OCI-LY7 (cell line): ENCODE measurements at regions not wholly inside any gene's neighbourhood (a gene's known extent, or its start where the extent isn't known, plus 50 kb on each side); places are given as distances from the start of the nearest gene placed in this dataset.

Experiments used
- BruUV-seq: library from RNA; stranded (reverse); fragments of 400-500 nt; replicated peaks from 2 replicates; lab custom pipeline; 2021; lab: Mats Ljungman, UMichigan
- CTCF ChIA-PET: fragments of 300-600 bp; sonication (Branson Sonifier 250); formaldehyde crosslinking; loops from one replicate; lab custom pipeline; 2022; ENCODE audit warnings: antibody characterized with exemption; ENCODE audit not compliant: unreplicated experiment; lab: Charles Lee
- POLR2A ChIA-PET: fragments of 300-600 bp; sonication (Branson Sonifier 250); formaldehyde crosslinking; loops from one replicate; lab custom pipeline; 2022; ENCODE audit warnings: antibody characterized with exemption; lab: Charles Lee
- DNase-seq: peaks from one replicate; pipeline ENCODE4 v3.0.0-alpha.2; 2015; ENCODE audit warnings: low spot score
- H2AFZ ChIP-seq: fragments of 200-600 bp; sonication (generic), shearing (Covaris generic); 2 replicates; pipeline ENCODE4 v1.6.1; 2014; ENCODE audit warnings: mild to moderate bottlenecking, antibody characterized with exemption, low read length, moderate library complexity
- H3K27ac ChIP-seq: fragments of 200-600 bp; sonication (generic); 2 replicates; pipeline ENCODE4 v1.5.1; 2014; ENCODE audit warnings: mixed run types, low read depth, mild to moderate bottlenecking, moderate library complexity, low read length, inconsistent platforms; ENCODE audit not compliant: poor library complexity, severe bottlenecking
- H3K36me3 ChIP-seq: fragments of 200-600 bp; sonication (generic); 2 replicates; pipeline ENCODE4 v1.6.1; 2014; ENCODE audit warnings: mild to moderate bottlenecking, antibody characterized with exemption, low read length, moderate library complexity, mixed read lengths; ENCODE audit not compliant: insufficient read depth
- H3K4me1 ChIP-seq: fragments of 200-600 bp; sonication (generic); 2 replicates; pipeline ENCODE4 v1.5.1; 2014; ENCODE audit warnings: mild to moderate bottlenecking, low read length; ENCODE audit not compliant: insufficient read depth, poor library complexity, severe bottlenecking
- H3K4me2 ChIP-seq: fragments of 200-600 bp; sonication (generic); 2 replicates; pipeline ENCODE4 v1.6.1; 2014; ENCODE audit warnings: mild to moderate bottlenecking, low read length
- H3K4me3 ChIP-seq: fragments of 200-600 bp; sonication (generic); 2 replicates; pipeline ENCODE4 v1.5.1; 2014; ENCODE audit warnings: mild to moderate bottlenecking, low read depth, low read length; ENCODE audit not compliant: poor library complexity, severe bottlenecking
- H3K79me2 ChIP-seq: fragments of 200-600 bp; sonication (generic); 2 replicates; pipeline ENCODE4 v1.6.1; 2016; ENCODE audit warnings: low read depth, mild to moderate bottlenecking, low read length, moderate library complexity, mixed read lengths; ENCODE audit not compliant: insufficient read depth
- H3K9me2 ChIP-seq: fragments of 200-600 bp; sonication (generic); 2 replicates; pipeline ENCODE4 v1.6.1; 2016; ENCODE audit warnings: mild to moderate bottlenecking, low read length, mixed read lengths; ENCODE audit not compliant: insufficient read depth
- H3K9me3 ChIP-seq: fragments of 200-600 bp; sonication (generic); 2 replicates; pipeline ENCODE4 v1.6.1; 2014; ENCODE audit warnings: mild to moderate bottlenecking, mixed run types, low read length, mixed read lengths
- H4K20me1 ChIP-seq: fragments of 200-600 bp; sonication (generic); 2 replicates; pipeline ENCODE4 v1.6.1; 2014; ENCODE audit warnings: mild to moderate bottlenecking, antibody characterized with exemption, low read length, moderate library complexity, mixed read lengths; ENCODE audit not compliant: insufficient read depth
- CTCF ChIP-seq: fragments of 200-600 bp; sonication (generic); conservative IDR thresholded peaks from 2 replicates; pipeline ENCODE4 v1.5.1; 2014; ENCODE audit warnings: mild to moderate bottlenecking, antibody characterized with exemption, low read length, moderate library complexity, mixed read lengths
- EZH2phosphoT487 ChIP-seq: fragments of 200-600 bp; sonication (generic); IDR thresholded peaks from 2 replicates; pipeline ENCODE4 v1.6.1; 2018; ENCODE audit warnings: low read depth, borderline replicate concordance, mild to moderate bottlenecking, mixed run types, antibody characterized with exemption, low read length, moderate library complexity, mixed read lengths
- intact Hi-C: fragments of 100-400 bp; cut with micrococcal nuclease; formaldehyde crosslinking; loops from one replicate; pipeline ENCODE4 v1.10.0; 2022; ENCODE audit not compliant: unreplicated experiment

DNA sequence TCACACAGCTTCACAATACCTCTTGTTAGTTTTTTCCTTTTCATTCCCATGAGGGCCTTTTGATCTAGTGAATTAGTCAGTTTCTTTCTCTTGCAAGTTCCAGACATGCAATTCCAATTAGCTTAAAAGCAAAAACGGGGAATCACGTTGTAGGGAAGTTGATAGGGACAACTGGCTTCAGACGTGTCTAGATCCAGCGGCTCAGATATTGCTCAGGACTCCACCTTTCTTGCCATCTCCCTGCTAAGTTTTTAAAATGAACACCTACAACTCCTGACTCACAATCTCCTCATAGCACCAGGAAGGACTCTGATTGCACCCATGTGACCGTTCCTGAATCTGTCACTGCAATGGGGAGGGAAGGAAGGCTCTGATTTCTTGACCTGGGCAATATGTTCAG lies 63.8 kb upstream of the ARHGAP29 start:
- H4K20me1 ChIP-seq = no peaks in the 10 kb centered on the region
- no peak overlapping the region for H3K4me2 ChIP-seq
- DNase-seq = no peak
- no peaks in the 10 kb centered on the region for H3K9me3 ChIP-seq
- POLR2A ChIA-PET = no interaction called here
- H3K79me2 ChIP-seq = no peaks in the 10 kb centered on the region
- H2AFZ ChIP-seq = no peak overlapping the region
- intact Hi-C loops = no loop called here
- no TSS peak for BruUV-seq
- CTCF ChIA-PET = no interaction called here
- H3K9me2 ChIP-seq = no peaks in the 10 kb centered on the region
- no peak overlapping the region for H3K27ac ChIP-seq
- H3K4me3 ChIP-seq = no peak overlapping the region
- H3K36me3 ChIP-seq = no peaks in the 10 kb centered on the region
- H3K4me1 ChIP-seq = no peaks in the 10 kb centered on the region
- TF ChIP-seq CTCF (no peak), EZH2phosphoT487 (no peak)

DNA sequence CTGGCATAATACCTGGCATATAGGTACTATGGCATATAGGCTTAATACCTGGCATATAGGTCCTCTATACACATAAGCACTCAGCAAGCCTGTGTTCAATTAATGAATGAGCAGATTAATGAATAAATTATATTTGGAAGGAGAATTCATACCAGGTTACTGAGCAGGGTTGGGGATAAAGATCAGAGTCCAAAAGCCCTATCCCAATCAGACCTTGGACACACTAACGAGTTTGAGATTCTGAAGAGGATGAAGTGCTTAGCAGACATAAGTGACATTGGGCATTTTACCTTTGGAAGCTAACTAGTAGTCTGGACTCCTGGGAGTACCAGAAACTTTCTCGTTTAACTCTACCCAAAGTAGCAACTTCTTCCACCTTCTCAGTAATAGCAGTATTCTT lies 63.3 kb upstream of the ARHGAP29 start:
- Histone ChIP-seq H3K9me2 (no peaks in the 10 kb centered on the region), H3K4me2 (no peak overlapping the region), H3K4me3 (no peak overlapping the region), H3K27ac (no peak overlapping the region), H4K20me1 (no peaks in the 10 kb centered on the region), H3K36me3 (no peaks in the 10 kb centered on the region), H3K79me2 (no peaks in the 10 kb centered on the region), H3K9me3 (no peaks in the 10 kb centered on the region), H2AFZ (no peak overlapping the region), H3K4me1 (no peaks in the 10 kb centered on the region)
- POLR2A ChIA-PET = interaction anchor here (1.1 kb wide), 1 partner anchor 31 kb away, joined by 4 read pairs; no protein-coding TSS in a partner anchor
- CTCF ChIA-PET = no interaction called here
- no TSS peak for BruUV-seq
- intact Hi-C loops = no loop called here
- no peak for TF ChIP-seq EZH2phosphoT487
- TF ChIP-seq CTCF = no peak
- DNase-seq = no peak

DNA sequence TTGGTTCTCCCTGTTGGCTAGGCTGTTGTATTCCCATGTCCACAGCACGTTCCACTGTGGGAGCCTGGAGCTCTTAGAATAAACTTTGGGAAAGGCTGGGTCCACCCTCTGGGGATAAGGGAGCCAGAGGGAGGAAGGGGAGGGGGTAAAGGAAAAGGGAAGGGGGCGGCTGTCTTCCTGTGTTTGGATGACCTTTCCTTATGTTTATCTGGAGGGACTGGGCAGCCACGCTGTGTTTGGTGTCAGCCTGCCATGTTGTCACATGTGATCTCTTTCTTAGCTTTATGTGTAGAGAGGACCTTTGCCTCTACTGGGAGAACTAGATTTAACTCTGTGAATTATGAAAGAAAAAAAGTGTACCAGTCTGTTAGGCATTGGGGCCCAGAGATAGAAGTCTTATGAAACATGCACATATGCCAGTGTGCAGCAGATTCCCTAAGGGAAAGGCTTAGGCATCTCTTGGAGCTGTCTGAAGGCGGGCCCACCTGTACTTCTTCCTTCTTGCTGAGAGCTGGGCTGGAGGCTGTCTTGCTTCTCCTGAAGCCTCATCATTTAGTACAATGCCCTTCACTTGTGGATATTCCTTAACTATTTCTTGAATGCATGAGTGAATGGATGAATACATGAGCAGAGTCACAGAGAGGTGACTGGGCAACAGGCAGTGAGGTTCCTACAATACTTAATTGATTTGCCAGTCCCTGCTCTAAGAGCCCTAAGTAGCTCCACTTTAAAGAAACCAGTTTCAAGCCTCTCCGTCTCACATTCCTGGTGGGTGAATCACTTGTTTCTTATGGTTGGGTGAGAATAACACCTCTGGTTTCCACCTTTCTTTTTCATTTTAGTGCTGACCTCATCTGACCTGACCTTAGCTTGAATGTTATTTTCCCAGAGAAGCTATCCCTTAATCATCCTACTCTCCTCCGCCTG lies 62.5 kb upstream of the ARHGAP29 start:
- Histone ChIP-seq H4K20me1 (no peaks in the 10 kb centered on the region), H2AFZ (no peak overlapping the region), H3K79me2 (no peaks in the 10 kb centered on the region), H3K4me1 (no peaks in the 10 kb centered on the region), H3K4me3 (no peak overlapping the region), H3K36me3 (no peaks in the 10 kb centered on the region), H3K27ac (no peak overlapping the region), H3K9me3 (no peaks in the 10 kb centered on the region), H3K9me2 (no peaks in the 10 kb centered on the region), H3K4me2 (no peak overlapping the region)
- DNase-seq = no peak
- TF ChIP-seq EZH2phosphoT487 (no peak), CTCF (no peak)
- BruUV-seq = no TSS peak
- ChIA-PET POLR2A (interaction anchor here (0.8 to 1.1 kb wide), 2 partner anchors 30 to 283 kb away, joined by 3 to 4 read pairs; no protein-coding TSS in a partner anchor), CTCF (no interaction called here)
- intact Hi-C loops = no loop called here
